ENCODE measurements at regions not wholly inside any gene's neighbourhood (a gene's known extent, or its start where the extent isn't known, plus 50 kb on each side); places are given as distances from the start of the nearest gene placed in this dataset.

GRCh38 chr7:77467408-77467807 lies 51.3 kb upstream of the GSAP start:
- no peak for TF ChIP-seq POLR2A (IDR thresholded peaks at IDR 0.05)
- TF ChIP-seq CTCF (IDR thresholded peaks at IDR 0.05), result no peak
- no peak for TF ChIP-seq EP300 (IDR thresholded peaks at IDR 0.05)
- no peak for TF ChIP-seq POLR2AphosphoS5 (IDR thresholded peaks at IDR 0.05)

Measured in suprapubic skin (tissue), 4 donors.